CD4-positive, alpha-beta T cell treated with Interleukin-10 for 1 hour (primary cell): ENCODE measurements at regions not wholly inside any gene's neighbourhood (a gene's known extent, or its start where the extent isn't known, plus 50 kb on each side); places are given as distances from the start of the nearest gene placed in this dataset.
"Not testable (repeated sequence)": the region's sequence is repeated elsewhere in the genome, so short reads cannot be mapped to it uniquely, and the experiment has no call there.

ENCODE experiments used
- DNase-seq: peaks from one replicate; pipeline ENCODE4 v3.0.0-alpha.2; 2020

DNA sequence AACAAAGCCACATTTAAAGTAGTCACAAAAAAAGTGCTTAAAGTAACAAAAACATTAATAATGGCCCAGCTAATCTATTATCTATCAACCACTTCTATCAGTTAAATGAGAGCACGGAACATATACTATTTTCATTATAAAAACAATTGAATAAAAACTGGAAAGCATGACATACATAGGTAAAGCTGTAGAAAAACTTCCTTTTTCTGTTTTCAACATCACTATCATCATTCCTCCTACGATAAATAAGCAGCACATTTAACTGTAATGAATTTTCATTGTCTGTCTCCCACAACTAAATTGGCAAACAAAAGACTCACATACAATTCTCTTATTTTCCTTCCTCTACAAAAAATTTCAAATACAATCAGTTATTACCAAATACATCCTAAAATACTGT lies 96.4 kb upstream of the DPH5 start:
- DNase-seq = no peak

DNA sequence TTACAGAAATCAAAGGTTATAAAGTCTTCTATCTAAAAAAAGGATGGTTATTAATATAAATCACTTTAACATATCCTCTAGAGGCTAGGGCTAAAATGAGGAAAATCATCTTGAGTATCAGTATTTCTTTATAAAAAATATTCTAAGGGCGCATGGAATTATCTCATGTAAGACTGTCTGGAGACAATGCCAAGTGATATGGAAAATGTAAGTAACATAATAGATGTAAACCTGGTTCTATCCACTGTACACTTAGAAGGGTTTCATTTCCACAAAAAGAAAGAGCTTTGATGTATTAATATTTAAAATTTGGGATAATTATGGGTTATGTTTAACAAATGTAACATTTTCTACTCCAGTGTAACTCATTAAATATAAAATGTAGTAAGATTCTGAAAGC lies 95.9 kb upstream of the DPH5 start:
- DNase-seq = no peak

DNA sequence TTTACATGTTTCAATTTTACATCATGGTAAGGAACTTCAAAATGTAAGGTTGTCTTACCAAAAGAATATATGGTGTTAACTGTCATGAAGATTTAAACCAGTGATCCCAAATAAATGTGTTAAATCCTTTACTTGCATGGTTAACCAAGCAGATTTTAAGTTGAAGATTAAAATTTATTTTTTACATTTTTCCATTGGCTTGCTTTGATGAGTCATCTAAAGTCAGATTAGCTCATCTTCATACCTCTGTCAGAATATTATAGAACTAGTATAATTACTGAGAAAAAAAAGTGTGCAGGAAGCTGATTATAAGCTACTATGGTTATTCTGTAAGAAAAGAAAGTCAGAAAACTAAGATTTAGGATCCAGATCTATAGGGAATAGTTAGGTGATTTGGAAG lies 95.3 kb upstream of the DPH5 start:
- DNase-seq = no peak

DNA sequence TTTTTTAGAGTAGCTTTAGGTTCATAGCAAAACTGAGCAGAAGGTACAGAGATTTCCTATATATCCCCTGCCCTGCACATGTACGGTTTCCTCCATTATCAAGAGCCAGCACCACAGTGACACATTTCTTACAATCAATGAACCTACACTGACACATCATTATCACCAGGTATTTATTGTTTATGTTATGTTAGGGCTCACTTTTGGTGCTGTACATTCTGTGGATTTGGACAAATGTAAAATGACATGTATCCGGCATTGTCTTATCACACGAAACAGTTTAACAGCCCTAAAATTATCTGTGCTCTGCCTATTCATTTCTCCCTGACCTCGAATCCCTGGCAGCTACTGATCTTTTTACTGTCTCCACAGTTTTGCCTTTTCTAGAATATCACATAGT lies 93.7 kb upstream of the DPH5 start:
- DNase-seq = no peak

DNA sequence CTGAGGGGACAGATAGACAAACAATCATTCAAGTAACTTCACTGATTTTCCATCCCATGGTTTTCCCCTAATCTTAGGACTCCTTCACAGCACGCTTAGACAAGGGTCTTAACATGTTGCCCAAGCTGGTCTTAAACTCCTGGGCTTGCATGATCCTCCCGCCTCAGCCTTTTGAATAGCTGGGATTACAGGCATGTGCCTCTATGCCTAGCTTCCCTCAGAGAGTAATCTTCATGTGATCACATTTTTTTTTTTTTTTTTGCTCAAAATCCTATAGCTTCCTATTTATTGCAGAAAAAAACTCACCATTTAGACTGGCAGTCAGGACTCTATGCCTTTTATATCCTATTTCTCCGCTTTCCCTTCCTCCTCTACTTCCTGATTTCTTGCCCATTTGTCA lies 90.4 kb upstream of the DPH5 start:
- no peak for DNase-seq

DNA sequence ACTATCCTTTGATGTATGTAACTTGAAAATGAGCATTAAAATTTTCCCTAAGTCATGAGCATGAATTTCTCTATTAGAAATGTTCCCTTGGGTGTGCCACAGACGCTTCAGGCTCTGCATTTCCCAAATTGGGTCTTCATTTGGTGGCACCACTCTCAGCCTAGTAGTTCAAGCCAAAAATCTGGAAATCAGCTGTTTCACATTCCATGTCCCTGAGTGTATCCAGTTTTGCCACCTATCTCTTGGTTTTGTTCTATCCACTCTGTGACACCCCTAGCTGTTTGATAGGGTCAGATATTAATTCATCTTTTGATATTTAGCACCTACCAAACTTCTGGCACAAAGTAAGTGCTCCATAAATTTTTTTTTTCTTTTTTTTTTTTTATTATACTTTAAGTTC lies 89.5 kb upstream of the DPH5 start:
- DNase-seq = no peak

DNA sequence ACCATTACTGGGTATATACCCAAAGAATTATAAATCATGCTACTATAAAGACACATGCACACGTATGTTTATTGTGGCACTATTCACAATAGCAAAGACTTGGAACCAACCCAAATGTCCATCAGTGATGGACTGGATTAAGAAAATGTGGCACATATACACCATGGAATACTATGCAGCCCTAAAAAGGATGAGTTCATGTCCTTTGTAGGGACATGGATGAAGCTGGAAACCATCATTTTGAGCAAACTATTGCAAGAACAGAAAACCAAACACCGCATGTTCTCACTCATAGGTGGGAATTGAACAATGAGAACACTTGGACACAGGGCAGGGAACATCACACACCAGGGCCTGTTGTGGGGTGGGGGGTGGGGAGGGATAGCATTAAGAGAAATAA lies 88.5 kb upstream of the DPH5 start:
- not testable (repeated sequence) for DNase-seq

DNA sequence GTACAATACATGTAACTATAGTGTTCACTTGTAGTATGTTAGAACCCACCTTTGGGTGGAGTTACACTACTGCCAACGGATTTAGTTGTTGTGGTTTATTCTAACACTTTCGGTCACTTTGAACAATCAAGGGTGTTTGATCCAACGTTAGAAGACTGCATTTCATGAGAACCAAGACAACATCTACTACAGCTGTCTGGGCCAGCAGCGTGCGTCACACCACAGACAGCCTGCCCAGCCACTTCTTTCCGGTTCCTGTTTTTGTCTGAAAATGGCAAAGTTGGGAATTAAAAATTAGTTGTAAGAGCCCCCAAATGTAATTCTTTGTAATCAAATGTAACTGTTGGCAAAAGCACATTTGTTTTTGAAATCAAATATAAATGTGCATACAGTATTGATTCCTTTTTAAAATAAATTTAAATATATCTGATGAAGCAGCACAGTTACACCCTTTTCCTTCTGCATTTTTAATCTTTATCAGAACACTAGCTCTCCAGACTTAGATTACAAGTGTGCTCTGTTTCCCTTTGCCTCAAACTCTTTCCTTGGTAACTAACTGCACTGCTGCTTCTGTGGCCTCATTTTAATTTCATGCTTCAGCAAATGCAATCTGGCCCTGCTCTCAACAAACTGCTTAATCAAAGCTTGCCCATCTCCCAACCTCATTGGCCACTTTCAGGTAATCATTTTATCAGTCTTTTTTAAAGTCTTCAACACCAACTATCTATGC lies 86.6 kb upstream of the DPH5 start:
- DNase-seq = peak; percentile 89

DNA sequence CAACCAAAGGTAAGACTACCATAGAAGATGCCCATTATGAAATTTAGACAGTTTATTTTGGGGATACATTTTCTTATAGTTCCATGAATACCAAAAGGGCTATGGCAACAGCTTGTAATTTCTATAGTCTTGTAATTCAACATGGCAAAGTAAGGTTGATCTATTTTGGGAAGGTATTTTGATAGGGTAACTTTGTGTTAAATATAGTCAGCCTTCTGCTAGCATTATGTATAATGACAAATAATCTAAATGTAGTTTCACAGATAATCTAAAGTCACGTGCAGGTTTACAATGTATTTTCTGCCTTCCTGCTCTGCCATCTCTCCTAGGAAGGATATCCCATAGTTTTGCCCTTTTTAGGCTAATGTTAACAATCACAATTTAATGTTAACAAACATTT lies 85.9 kb upstream of the DPH5 start:
- no peak for DNase-seq

DNA sequence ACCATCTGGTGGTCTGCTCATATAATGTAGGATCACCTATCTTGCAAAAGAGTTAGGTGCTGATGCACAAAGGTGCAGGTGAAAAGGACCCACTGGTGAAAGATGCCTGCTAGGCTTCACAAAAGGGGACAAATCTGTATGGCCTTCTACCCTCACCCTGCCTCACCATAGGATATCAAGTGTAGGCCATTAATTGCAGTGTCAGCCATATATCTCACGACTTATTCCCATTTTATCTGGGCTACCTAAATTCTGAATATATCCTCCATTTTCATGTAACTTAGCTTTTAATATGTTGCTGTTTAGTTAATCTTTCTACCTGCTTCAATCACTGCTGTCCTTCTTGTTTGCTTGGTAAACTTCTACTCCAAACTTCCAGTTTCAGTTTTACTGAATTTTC lies 84.2 kb upstream of the DPH5 start:
- no peak for DNase-seq

DNA sequence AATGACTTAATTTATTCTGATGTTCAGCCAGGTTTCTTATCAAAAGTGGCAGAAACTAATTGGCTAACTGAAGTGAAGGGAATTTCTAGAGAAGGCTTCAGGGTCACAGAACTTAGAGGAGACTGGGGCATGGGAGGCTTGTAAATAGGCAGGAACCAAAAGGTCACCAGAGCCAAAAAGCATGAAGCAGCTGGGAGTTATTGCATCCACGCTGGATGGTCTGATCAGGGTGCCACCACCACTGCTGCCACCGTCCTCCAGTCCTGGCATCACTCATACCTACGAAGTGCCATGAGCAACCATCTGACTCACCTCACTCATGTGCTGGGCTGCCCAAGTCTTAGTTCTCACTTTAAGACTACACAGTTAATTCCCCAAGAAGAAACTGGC lies 82.5 kb upstream of the DPH5 start:
- DNase-seq = no peak

DNA sequence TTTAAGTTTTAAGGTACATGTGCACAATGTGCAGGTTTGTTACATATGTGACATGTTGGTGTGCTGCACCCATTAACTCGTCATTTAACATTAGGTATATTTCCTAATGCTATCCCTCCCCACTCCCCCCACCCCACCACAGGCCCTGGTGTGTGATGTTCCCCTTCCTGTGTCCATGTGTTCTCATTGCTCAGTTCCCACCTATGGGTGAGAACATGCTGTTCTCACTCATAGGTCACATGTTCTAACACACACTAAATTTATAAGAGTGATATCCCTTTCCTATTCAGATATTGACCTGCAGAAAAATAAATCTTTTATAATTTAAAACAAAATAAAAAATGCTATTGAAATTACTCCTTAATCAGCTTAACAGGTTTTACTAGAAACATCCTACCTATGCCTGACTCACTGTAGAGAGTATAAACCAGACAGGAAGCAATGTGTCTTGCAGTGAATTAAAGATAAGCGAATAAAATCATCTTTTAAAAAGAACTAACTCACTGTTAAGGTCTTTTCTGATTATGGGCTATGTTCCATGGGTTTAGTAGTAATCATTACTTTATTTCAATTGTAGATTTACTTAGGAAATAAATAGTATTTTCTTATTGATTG lies 82.0 kb upstream of the DPH5 start:
- no peak for DNase-seq

DNA sequence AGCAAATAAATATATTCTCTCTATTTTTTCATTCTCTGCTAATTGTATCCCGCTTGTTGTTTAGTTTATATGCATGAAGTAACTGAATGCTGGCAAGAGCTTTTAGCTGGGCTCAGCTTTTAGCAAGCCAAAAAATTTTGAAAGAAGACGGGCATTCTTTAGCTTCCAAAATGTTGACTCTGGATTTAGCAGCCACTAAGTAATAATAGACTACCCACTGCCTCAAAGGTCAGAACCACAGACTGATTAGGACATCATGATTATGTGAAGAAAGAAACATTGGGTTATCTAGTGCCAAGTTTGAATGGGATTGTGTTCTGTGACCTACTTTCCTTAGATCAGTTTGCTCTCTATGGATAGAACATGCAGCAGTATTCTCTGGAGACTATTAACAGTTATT lies 80.3 kb upstream of the DPH5 start:
- no peak for DNase-seq

DNA sequence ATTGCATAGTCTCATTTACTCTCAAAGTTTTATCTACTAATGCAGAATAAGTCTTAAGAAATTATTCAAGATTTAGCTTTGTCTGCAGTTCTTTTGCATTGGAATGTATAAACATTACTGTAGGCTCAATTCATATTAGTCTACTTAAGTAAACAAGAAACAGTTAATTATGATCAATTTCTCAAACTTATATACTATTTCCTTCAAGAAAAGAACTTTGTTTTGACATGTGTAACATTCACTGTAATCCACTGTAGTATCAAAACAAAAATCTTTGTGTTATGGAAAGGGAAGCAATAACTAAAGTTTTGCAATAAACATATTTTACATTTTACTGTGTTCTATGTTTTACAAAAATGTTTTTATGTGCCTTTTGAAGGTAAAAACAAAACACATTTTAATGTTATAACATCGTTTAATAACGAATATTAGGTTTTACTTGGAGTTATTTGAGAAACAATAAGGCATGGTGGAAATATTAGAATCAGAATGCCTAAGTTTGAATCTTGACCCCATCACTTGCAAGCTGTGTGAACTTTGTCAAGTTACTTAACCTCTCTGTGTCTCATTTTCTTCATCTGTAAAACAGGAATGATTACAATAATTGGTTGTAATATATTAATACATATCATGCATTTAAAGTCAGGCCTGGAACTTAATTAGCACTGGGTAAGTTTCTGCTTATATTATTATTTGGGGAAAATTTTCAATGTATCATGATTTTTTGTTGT lies 77.0 kb upstream of the DPH5 start:
- DNase-seq = no peak

DNA sequence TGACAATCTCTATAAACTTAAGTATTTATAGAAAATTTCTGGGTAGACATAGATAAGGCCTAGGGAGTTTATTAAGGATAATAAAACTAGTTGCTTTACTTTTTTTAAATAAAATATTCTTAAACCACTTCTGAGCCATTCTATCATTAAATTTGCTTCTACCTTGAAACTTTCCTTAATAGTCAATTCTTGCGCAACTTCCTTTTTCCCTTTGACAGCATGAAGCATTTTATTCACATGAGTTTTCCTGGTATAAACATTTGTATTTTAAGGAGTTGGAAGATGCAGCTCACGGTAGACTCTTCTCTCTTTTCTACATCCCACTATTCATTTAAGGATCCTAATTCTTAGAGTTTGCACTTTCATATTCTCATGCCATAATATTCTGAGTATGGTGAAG lies 75.8 kb upstream of the DPH5 start:
- DNase-seq = no peak

DNA sequence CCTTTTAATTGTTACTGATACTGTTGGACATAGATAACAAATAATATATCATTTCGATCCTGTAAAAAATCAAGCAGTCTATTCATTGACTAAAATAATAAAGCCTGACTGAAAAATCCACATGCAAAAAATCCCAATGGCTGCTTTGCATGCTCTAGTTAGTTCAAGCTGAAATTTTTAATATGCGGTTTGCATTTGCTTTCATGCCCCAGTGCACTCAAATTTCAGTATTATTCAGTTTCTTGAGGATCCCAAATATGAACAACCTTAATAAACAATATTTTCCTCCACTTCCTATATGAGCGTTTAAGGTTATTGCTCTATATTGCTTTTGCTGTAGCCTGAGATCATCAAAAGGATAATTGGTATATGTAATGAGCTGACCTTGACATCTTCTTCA lies 75.1 kb upstream of the DPH5 start:
- no peak for DNase-seq

DNA sequence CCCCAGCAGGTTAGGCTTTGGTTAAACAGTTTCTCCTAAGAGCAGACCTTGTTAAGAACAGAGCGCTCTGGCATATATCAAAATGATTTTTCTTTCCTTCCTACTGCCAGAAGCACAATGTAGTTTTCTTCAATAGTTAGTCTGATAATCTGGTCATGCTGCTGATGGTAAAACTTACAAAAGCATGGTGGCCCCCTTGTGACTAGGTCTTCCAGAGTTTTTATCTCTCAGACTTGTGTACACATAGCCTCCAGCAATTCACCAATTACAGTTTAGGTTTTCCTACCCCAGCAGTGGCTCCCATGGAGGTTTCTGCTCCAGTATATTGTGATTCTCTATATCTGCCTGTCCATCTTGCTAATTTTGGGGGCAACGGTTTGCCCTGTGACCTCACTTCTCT lies 73.3 kb upstream of the DPH5 start:
- no peak for DNase-seq

DNA sequence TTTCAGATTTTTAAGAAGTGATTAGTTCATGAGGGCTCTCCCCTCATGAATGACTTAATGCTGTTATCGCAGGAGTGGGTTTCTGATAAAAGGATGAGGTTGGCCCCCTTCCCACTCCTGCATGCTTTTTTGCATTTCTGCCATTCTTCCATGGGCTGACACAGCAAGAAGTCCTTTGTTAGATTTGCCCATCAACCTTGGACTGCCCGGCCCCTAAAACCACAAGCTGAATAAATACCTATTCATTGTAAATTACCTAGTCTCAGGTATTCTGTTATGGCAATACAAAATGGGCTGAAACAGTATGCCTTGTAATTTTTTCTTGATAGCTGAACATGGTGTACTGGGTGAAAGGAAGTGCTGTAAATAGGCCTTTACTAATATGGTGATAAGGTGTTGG lies 72.7 kb upstream of the DPH5 start:
- DNase-seq = no peak

DNA sequence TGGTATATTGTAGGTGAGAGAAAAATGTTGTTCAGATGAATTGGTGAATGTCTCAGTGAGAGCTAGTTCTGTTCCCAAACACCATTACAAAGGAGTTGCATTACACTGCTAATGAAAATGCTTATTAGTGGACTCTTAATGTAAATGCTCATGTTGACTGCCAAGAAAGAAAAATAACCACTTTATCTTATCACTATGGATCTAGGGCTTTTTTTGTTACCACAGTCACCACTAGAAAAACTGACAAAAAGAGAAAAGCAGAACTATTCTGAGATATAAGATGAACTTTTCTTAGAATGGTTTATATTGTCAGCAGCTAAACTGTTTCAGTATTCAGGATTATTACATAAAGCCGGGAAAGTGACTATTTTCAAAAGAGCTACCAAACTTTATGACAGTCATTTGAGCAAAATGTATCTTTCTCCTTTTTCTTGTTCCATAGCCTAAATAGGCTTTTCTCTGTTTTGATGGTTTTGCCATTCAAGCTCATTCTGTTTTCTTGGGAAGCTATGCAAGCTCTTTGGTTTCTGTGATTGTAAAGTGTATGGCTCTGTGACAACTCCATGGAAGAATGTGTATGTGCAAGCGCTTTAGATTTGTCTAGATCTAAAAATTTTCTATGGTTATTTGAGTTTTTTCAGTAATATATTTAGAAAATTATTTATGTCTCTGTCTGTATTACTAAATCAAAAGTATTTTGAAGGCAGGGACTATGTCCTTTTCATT lies 64.2 kb upstream of the DPH5 start:
- no peak for DNase-seq

DNA sequence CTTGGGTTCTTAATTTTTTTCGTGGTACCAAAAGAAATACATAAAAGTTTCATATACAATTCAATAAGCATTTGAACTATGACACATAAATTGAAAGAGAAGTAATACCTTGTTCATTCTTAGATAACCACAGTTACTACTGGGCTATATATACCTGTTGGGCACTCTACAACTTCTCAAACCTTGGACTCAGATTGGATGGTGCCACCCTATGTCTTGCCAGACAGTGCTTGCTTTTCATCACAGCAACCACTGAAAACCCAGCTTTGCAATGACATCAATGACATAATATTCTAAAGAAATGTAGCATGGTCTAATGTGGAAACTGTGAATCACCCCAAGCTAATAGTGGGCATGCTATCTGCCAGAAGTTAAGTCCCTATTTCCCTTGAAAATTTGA lies 62.8 kb upstream of the DPH5 start:
- no peak for DNase-seq

DNA sequence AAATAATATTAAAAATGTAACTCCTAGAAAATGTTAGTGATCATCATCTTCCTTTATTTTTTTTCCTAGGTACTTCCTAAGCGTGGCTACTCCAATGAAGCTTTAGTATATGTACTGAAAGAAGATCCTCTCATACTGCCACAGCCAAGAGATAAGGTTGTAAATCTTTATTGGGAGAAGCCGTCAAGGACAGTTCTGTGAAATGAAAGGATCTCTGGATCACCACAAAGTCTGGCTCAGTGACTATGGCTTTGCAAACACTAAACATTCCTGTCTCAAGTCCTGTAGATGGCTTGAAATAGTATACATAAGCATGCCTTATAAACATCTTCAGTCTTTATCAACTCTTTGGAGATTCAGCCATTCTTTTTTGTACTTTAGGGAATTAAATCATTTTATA lies 61.2 kb upstream of the DPH5 start:
- no peak for DNase-seq

DNA sequence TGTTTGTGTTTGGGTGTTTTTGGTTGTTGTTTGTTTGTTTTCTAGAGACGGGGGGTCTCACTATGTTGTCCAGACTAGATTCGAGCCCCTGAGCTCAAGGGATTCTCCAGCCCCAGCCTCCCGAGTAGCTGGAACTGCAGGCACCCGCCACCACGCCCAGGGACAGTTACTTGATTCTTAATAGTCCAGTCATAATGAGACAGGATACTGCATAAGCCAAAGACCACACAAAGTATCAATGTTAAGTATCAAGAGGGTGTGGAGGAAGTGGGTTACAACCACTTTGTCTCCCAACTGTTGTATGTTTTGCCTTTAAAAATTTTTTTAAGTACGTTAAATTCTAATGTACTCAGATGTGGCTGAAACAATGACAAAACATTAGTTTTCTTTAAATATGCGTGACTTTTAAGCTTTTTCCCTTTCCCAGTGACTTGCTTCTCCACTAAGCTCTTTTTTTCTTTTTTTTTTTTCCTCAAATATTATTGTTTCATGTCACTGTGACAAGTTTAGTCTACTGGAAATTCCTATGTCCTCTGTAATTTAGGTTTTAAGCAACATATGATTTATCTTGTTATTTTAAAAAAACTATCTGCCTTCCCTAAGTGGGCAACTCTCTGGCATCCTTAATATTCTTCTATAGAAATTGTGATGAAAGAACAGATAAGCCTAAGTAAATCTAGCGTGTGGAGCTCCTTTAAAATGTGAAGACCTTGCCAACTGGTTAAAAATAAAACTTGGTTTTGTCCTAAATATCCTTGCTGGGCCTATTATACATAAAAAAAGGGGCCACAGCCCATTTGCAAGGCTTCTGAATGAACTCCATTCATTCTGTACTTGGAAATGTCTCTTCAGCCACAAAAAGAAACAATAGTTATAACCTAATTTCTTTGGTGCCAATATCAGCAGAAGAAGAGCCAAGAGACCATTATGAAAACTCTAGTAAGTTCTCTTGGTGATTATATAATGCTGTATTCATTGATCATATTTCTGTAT lies 56.2 kb upstream of the DPH5 start:
- peak; percentile 51 for DNase-seq

DNA sequence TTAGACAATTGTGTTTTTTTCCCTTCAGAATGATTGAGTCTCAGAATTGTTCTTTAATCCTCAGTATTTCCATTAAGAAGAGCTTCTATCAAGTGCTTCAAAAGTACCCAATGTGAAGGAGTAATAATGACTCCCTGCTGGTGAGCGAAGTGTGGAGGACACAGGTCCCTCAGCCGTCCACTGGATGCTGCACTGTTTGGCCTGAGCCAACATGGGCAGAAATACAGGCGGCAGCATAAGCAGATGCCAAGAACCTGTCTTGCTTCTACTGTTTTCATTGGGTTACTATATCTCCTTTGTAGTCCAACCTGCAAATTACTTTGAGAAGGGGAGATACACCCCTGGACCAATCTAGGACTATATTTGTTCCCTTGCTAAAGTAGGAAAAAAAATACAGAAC lies 55.3 kb upstream of the DPH5 start:
- DNase-seq = no peak
